Left kidney (tissue), 1 donor: ENCODE measurements at regions not wholly inside any gene's neighbourhood (a gene's known extent, or its start where the extent isn't known, plus 50 kb on each side); places are given as distances from the start of the nearest gene placed in this dataset.
"Not testable (repeated sequence)": the region's sequence is repeated elsewhere in the genome, so short reads cannot be mapped to it uniquely, and the experiment has no call there.

Experiments
- DNase-seq: peaks from one replicate; pipeline ENCODE4 v3.0.0-alpha.2; 2013

DNA sequence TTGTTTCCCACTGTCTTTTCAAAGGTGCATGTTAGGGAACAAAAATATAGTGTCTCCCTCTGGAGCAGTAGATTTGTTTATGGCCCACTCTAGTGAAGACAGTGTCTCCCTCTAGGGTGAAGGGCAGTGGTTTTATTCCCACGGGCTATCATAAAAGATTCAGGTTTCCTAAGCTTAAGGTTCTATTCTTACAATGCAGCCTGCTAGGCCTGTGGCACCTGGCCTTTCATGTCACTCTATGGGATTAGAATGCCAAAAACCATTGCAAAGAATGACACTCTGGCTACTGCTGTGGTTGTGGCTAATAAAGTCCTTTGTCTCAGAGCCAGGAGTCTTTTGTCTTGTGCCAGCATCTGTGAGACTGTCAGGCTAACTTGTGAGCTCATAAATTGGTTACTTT is 92.6 kb upstream of the GPR39 start:
- not testable (repeated sequence) for DNase-seq

DNA sequence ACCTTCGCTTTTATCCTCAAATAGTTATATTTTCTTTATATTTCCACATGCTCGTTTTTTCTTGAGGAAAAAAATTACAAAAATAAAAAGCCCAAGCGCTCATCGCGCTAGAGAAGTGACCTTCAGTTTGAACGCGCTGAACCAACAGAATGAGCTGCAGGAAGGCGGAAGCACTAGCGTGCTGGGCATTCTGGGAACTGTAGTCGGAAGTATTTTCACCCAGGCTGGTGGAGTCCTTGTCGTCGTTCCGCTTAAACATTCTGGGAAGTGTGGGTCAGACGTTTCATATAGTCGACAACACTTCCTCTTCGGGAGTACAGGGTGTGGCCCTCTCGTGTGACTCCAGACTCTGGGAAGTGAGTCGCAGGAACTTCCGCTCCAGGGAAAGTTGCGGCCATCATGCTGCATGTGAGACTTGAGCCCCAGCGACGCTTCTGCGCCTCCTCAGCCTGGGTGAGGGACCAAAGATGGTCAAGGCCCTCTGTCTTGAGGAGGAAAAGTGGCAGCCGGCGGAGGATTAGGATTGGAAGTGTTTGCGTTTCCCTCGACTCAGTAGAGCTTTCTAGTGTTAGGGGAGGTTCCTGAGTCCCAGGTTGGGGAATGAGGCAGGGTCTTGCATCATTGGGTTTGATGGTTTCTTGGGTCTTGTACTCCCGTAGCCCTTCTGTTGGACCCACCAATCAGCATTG is 84.1 kb upstream of the GPR39 start:
- DNase-seq, result not testable (repeated sequence)

DNA sequence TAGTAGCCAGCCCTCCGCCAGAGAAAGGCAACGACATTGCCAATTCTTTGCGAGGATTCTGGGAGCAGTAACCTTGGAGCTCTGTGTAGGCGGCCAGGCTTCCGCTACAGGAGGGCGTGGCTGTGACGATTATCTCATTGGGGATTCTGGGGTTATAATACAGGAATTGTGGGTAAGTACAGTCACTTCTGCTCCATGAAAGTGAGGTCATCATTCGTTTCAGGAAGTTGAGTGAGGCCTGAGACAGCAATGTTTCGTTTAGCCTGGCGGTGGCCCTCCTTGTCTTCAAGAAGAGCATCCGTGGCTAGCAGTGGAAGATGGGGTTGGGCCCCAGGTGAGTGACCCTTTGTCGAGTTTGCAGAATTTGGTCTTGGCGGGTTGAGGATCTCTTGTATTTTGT is 79.5 kb upstream of the GPR39 start:
- not testable (repeated sequence) for DNase-seq

DNA sequence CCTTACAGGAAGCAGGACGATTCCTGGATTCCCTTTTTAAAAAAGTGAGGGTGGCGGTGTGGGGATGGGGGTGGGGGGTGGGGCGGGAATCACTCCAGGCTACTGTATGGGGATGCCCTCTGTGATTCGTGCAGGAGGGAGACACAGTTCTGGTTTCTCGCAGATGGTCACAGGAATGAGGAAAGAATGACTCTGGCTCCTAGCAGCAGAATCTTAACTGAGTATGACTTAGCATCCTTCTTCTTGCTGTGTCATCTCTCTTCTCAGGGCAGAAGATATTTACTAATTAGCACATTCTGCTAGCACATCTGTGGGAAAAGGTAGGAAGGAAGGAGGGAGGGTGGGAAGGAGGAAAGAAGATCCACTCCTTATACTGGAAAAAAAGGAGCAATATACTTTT is 78.8 kb upstream of the GPR39 start:
- not testable (repeated sequence) for DNase-seq

DNA sequence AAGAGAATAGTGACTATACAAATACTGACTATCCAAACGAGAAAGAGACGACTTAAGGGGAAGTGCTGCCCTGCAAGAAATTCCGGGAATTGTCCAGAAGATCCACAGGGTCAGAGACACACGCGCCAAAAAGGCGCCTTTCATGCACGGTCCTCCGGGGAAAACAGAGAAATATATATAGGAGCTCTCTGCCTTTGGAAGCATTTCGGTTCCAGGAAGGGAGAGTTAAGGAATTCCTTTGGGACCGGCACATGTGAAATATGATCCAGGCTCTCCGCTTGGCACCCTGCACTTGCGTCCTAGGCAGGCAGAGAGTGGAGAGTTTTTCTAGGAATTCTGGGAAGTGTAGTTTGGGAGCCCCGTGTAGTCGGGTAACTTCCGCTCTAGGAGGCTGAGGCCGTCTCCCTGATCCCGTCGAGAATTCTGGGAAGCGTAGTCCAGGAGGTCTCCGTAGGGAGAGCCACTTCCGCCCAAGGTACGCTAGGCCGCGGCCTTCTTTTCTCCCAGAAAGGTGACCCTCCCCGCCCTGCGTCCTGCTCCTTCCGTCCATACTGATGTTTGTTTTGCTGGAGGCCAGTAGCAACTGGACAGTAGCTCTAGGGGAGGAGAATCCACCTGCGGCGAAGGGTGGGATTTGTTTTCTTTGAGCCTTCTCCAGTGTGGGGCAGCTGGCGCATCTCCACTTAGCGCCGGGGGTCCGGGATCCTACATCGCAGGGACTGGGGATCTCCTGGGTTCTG is 69.4 kb upstream of the GPR39 start:
- peak; percentile 74 for DNase-seq

DNA sequence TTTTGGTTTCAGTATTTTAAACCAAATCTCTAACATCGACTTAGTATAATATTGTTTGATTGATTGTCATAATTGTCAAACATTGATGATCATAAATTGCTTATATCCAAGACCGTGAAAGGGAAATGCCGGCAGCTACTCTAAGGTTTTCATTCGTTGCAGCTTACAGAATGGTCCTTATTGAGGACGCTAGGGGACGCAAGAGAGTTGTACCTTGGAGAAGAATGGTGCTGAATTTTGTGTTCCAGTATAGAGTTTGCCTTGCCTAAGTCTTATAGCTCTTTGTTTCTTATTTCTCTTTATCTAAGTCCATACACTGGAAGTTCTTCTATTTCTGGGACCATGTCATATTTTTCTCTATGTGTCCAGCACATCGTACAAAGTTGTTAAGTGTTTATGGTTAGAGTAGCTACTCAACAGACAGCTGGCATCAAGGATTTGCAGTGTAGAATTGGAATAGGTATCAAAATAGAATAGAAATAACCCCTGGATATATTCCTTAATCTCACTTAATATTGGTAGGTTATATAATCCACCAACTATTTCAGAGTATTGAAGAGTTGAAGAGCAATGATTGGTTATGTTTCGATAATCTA is 67.4 kb upstream of the GPR39 start:
- DNase-seq, result not testable (repeated sequence)

DNA sequence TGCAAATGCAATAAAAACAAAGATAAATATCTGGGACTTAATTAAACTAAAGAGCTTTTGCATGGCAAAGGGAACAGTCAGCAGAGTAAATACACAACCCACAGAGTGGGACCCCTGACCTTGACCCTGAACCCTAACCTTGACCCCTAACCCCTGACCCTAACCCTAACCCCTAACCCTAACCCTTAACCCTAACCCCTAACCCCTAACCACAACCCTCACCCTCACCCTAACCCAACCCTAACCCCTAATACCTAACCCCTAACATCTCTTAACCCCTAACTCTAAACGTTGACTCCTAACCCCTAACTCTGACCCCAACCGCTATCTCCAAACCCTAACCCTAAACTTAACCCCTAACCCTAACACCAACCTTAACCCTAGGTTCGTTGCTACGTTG is 64.9 kb upstream of the GPR39 start:
- not testable (repeated sequence) for DNase-seq

DNA sequence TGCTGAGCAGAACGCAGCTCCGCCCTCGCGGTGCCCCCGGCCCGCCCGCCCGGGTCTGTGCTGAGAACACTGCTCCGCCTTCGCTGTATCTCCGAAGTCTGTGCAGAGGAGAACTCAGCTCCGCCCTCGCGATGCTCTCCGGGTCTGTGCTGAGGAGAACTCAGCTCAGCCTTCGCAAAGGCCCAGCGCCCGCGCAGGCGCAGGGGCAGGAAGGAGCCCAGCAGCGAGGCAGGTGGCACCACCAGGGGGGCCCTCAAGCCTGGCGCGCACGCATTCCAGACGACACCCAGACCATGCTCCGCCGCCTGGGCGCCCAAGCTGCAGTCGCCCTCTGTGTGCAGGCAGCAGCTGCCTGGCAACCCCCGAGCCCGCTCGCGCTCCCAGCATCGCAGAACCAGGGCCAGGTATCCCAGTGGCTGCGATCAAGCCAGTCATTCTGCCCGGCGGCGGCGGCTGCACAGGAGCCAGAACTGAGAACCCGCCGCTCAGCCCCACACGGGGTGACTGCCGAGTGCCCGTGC is 64.1 kb upstream of the GPR39 start:
- peak; percentile 57 for DNase-seq

DNA sequence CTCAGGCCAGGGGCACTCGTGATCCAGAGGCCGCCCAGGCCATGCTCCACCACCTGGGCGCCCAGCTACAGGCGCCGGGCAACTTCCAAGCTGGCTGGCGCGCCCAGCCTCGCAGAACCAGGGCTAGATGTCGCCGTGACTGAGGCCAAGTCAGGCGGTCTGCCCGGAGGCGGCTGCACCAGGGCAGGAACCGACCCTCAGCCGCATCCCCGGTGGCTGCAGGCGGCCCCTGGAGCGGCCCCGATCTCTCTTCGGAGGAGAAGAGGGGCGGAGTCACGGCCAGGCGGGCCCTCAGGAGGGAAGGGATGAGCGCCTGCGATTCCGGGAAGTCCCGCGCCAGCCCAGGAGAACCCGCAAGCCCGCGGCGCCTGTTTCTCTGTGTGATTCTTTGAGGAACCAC is 63.2 kb upstream of the GPR39 start:
- DNase-seq, result not testable (repeated sequence)

DNA sequence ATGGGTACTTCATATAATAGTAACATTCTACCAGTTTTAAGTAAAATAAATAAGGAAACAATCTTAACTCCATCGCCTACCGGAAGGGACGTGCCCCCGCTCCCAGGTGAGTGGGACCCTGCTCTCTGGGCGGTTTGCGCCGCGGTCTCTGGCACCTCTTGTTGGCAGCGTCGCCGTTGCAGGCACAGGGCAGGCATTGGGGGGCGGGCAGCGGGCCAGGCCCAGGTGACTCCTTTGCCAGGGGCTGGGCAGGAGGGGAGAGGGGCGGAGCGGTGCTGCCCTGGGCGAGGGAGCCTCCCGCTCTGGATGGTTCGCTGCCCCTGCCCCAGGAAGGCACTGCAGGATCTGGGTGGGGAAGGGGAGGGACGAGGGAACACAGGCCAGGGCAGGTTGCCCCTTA is 55.6 kb upstream of the GPR39 start:
- not testable (repeated sequence) for DNase-seq

DNA sequence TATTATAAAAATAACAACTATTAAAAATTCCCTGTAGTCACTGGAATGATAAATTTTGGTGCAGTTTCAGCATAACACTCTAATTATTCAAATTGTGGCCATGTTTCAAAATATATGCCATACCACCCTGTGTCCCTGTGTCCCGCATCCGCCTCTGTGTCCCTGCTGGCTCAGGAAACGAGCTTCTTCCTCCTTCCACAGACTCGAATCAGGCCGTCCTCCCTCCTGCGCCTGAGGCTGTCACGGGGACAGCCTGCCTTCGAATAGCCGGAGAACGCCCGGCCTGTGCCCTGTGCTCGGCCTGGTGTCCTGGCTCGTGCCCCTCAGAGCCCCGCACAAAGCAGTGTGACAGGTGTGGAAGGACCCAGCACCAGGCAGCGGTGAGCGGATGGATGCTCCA is 55.1 kb upstream of the GPR39 start:
- not testable (repeated sequence) for DNase-seq

DNA sequence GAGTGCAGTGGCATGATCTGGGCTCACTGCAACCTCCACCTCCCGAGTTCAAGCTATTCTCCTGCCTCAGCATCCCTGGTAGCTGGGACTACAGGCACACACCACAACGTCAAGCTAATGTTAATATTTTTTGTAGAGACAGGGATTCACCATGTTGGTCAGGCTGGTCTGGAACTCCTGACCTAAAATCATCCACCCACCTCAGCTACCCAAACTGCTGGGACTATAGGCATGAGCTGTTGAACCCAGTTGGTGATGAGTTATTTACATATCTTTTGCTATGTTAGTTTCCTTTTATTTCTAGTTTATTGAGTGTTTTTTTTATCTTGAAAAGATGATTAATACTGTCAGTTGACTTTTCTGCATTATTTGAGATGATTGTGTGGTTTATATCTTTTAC is 53.3 kb upstream of the GPR39 start:
- not testable (repeated sequence) for DNase-seq

DNA sequence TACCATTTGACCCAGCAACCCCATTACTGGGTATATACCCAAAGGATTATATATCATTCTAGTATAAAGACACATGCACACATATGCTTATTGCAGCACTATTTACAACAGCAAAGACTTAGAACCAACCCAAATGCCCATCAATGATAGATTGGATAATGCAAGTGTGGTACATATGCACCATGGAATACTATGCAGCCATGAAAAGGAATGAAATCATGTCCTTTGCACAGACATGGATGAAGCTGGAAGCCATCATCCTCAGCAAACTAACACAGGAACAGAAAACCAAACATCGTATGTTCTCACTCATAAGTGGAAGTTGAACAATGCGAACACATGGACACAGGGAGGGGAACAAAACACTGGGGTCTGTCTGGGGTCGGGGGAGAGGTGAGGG is 50.6 kb upstream of the GPR39 start:
- not testable (repeated sequence) for DNase-seq

DNA sequence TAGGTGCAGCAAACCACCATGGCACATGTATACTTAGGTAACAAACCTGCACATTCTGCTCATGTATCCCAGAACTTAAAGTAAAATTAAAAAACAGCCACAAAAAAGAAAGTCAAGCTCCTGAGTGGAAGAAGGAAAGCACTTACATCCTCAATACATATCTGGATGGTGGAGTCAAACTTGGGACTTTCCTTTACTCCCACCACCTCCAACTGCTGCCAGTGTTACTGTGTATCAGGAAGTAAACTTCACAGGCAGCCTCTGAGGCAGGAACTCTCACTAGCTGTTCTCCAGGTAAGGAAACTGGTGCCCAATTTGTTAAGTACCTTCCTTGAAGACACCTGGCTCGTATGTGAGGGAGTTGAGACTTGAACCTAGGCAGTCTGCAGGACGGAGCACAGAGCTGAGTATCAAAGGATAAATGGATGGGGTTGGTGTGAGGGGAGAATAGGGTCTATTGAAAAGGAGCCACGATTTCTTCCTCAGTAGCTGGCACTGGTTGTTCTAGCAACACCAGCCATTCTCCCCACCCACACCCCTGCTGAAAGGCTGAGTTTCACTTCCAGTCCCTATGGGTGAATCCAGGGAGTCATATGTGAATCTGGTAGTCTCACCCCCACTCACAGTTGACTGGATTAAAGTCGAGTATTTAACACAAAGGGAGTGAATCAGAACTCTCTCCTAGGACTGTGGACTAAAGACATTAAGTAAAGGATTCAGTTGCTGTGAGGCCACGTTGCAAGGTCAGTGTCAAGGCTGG is 50.0 kb upstream of the GPR39 start:
- no peak for DNase-seq
